ENCODE measurements at regions not wholly inside any gene's neighbourhood (a gene's known extent, or its start where the extent isn't known, plus 50 kb on each side); places are given as distances from the start of the nearest gene placed in this dataset.
"Not testable (repeated sequence)": the region's sequence is repeated elsewhere in the genome, so short reads cannot be mapped to it uniquely, and the experiment has no call there.

DNA sequence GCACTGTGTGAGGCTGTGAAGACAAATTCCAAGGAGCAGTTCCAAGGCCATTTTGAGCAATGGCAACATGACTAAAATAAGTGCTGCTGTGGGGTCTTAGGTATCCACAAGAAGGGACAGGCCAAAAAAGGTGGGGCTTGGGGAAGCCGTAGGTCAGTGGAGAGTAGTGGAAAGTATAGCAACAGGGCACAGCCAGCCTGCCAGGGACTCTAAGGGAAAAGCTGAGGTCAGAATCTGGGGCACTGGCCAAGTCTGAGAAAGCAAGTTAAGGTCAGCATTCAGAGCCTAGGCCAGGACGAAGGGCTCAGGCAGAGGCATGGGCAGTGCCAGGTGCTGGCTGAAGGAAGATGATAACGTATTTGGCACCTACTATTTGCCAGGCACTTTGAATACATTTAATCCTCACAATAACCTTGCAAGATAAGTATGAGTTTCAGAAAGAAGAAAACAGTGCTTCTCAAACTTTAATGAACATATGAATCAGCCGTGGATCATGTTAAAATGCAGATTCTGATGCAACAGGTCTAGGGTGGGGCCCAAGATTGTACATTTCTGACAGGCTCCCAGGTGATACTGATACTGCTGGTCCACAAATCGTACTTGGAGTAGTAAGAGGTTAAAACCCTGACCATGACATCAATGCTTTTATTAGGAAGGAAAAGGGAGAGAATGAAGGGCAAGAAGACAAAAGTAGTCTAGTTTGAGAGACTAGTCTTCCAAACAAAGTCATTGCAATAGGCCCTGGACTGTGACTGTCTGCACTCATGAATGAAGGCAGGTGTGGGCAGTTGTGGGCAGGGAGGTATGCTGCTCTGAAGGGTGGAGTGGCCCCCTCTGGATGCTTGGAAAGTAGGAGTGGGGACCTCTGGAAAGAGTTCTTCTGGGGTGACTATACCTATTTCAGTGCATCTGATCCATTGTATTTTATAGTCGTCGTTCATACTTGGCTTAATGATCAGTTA is 106.3 kb upstream of the ANKRD28 start:
- DNase-seq (ENCODE audit: low read depth): no peak

DNA sequence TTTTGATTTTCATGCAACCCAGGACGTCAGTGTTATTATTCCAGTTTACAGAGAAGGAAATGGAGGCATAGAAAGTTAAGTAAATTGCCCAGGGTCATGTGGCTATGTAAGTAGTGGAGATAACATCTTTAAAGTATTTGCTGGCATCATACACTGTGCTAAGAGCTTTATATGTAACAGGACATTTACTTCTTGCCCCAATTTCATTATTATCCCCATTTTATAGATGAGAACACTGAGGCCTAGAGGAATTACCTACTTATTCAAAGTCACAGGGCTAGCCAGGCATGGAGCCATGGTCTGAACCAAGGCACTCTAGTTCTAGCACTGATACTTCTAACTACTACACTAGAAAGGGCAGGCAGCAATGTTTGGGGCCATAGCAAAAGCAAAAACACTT is 107.3 kb upstream of the ANKRD28 start:
- no peak for DNase-seq (ENCODE audit: low read depth)

DNA sequence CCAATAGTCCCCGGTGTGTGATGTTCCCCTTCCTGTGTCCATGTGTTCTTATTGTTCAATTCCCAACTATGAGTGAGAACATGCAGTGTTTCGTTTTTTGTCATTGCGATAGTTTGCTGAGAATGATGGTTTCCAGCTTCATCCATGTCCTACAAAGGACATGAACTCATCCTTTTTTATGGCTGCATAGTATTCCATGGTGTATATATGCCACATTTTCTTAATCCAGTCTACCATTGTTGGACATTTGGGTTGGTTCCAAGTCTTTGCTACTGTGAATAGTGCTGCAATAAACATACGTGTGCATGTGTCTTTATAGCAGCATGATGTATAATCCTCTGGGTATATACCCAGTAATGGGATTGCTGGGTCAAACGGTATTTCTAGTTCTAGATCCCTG is 109.6 kb upstream of the ANKRD28 start:
- DNase-seq (ENCODE audit: low read depth): not testable (repeated sequence)

DNA sequence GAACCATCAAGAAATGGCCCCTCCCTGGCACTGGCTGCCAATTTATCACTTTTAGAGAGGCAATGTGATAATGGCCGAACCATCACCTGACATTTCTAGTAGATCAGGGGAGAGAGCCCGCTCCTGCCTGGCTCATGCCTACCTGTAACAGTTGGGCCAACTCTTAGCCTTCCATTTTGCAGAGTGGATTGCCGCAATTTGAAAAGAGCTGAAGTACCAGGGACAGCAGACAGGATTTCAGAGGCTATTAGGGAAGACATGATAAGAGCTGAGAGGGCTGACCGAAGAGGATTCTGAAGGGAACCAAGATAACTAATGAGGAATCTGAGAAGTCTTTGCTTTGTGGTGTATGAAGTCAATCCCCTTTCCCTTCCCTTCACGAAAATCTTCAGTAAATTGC is 121.2 kb upstream of the ANKRD28 start:
- DNase-seq (ENCODE audit: low read depth): no peak

DNA sequence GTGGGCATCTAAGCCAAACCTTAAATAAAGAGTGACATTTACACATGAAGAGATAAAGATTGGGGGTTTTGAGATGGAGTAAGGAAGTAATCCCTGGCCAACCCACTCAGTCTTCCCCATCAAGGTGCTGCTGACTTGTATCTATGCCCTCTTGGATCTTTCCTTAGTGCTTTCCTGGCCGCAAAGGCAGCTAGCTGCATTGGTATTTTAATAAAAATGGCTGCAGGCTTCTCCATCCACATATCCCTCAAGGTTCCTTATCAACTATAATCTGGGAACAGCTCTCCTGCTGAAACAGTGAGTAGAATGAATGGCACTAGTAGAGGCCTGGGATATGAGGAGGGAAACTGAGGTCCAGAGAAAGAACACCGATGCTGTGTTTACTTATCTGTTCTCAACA is 122.2 kb upstream of the ANKRD28 start:
- no peak for DNase-seq (ENCODE audit: low read depth)

DNA sequence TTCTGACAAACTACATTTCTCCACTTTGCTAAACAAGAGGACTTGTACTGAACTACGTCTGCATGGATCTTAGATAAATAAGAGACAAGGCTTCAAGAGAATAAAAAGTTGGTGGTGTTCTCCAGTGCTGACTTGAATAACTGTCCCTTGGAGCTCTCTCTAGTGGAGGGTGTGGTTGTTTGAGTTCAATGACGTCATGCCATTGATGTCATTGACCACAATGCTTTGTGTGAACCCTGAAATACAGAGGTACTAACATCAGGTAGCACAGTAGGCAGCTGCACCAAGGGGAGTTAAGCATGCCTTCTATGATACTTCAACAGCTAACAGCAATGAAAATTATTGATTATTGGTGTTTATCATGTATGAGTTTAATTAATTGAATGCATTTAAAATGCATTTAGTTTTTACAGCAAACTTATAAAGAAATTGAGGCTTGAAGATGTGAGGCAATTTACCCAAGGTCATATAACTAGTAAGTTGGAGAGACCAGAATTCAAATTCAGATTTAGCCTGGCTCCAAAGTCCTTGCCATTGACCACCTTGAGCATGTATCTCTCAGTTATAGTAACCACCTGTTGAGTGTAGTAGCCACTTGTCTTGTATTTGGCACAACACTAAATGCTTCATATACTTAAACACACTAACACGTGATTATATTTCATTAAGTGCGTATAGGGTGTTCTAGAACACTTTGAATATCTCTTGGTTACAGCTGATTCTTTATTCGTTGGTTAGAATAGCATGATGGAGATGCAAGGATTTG is 126.0 kb upstream of the ANKRD28 start:
- DNase-seq (ENCODE audit: low read depth): no peak

DNA sequence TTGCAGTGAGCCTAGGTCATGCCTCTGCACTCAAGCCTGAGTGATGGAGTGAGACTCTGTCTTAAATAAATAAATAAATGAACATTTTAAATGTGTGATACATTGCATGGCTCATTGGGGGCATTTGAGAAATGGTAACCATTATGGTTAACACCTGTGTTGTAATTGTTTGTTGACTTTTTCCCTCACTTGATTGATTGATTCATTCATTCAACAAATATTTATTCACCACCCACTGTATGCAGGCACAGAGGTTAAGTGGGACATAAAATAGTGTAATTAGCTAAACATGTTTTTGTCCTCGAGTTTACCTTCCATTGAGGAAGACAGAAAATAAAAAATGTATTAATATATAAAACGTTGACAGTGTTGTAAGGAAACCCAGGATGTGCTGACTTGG is 127.1 kb upstream of the ANKRD28 start:
- DNase-seq (ENCODE audit: low read depth): peak; percentile 18

DNA sequence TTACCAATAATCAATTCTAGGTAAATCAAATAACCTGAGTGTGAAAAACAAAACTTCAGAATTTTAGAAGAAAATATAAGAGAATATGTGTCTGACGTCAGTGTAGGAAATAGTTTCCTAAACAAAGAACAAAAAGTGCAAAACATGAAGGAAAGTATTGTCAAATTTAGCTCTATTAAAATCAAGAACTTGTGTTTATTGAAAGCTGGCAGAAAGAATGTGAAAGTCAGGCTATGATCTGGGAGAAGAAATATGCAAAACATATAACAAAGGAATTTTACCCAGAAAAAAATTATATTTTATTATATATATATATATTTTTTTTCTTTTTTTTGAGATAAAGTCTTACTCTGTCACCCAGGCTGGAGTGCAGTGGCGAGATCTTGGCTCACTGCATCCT is 129.1 kb upstream of the ANKRD28 start:
- DNase-seq (ENCODE audit: low read depth): no peak

DNA sequence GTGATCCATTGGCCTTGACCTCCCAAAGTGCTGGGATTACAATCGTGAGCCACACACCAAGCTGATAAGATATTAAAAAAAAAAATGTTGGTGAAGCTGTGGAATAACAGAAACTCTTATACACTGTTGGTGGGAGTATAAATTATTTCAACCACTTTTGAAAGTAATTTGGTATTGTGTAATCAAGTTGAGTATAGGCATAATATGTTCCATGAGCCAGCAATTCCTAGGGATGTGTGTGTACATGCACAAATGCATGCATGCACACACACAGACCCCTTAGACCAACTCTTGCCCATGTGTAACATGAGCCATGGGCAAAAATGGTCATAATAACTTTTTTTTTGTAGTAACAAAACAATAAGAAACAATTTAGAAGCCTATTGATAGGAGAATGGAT is 130.2 kb upstream of the ANKRD28 start:
- no peak for DNase-seq (ENCODE audit: low read depth)

DNA sequence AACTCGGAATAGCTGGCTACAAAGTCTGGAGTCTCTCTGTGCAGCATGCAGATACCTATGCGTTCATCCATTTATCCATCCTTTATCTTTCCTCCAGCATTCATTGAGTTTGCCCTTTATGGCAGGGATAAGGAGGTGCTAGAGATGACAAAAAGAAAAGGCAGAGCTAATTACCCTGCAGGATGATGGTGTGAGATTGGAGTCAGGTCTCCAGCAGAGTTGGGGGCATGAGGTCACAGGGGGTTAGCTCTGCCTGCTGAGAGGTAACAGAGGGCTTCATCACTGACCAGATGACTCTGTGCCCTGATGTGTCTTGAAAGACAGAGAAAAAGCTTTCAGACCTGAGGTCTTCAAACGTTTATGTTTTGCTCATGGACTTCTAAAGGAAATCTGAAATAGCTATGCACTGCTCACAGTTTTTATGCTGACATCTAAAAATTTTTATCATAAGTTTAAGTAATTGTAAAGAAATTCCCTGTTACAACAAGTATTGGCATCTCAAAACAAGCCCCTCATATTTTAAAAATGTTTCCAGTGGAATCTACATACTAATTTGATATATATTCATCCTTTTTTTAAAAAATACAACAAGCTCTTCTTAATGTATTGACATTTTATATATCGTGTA is 132.3 kb upstream of the ANKRD28 start:
- DNase-seq (ENCODE audit: low read depth): no peak

DNA sequence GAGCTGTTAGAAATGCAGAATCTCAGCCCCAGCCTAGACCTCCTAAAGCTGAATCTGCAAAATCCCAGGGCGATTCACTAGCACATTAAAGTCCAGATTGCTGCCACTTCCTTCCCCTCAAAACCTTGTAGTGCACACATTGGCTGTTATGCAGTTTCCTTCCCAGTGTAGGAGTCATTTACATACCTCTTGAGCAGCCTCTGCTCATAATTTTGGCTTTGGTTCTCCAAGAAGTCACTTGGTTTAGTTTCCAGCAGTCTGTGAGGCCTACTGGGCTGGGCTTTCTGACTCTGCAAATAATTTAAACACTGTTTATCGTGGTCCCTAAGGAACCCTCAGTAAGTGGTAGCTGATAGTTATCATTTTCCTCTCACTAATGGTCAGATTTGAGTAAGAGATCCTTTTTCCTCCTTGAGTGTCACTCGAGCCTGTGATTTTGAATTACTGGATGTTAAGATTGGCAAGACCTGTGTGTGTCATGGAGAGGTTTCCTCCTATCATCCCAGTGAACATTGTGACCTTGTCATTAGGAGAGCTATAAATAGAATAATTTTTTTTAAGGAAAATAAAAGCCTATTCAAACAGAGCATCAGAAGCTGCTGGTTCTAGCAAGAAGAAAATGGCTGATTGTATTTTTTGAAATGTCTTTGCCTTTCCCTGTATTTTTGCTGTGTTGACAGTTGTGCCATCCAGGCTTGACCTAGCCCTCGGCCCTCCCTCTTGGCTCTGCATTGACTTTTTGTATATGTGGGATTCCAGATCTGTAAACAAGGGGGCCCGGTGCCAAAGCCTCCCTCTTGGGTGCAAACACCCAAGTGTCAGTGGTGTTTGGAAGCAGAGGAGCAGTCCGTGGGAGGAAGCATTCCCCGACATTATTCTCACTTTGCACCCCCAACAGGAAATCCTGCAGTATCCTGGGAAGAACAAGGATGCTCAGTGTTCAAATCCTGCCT is 134.8 kb upstream of the ANKRD28 start:
- no peak for DNase-seq (ENCODE audit: low read depth)

DNA sequence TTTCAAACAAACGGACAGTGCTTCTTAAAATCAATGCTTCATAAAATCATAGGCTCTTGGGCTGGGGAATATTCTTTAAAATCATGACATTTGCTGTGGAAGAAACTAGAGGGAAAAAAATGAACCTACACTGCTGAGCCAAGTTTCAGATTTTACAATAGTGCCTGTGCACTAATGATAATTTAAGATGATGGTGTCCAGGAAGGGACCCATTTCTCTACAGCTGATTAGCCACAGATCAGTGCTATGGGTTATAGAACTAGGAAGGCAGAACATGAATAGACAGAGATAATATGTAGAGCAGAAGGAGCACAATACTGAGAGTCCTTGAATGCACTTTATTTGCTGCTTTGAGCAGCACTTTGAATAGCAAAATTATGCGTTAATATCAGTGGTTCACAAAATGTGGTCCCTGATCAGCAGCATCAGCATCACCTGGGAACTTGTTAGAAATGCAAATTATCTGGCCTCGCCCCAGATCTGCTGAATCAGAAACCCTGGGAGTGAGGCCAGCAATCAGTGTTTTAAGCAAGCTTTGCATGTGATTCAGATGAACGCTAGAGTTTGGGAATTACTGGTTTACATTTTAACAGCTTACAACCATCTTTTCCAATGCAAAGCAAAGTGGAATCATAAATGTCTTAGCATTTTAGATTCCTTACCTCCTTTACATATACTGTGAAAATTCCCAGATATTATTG is 135.8 kb upstream of the ANKRD28 start:
- DNase-seq (ENCODE audit: low read depth): peak; percentile 80

DNA sequence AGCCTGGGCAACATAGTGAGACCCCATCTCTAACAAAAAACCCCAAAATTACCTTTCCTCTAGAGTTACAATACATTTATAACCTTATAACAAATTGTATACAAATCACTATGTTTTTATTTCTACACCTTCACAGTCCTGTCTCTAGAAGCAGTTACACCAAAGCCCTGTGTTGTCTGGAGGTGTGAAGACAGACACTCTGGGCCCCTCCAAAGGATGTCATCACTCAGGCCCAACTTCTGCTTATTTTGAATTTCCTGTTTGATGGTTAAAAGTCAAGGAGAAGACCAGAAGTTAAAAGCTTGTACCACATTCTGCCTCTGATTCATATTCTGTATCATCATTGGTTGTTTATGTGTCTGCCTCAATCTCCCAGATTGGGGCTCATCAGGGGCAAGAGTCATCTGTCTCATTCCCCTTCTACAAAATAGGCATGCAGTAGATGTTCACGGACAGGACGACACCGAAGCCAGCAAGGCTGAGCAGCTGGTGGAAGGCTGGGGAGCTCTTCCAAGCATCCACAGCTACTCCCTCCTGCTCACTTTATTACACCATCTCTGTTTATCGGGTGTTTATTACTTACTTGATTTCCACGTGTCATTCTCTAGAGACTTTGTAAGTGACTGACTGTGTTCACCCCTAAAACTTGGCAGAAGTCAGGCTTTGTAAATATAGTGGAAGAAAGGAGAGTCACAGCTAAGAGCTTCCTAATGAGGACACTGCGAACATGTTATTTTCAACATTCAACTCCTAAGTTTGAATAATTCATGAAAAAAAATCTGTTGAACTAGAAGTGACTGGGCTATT is 136.8 kb upstream of the ANKRD28 start:
- peak; percentile 19 for DNase-seq (ENCODE audit: low read depth)

DNA sequence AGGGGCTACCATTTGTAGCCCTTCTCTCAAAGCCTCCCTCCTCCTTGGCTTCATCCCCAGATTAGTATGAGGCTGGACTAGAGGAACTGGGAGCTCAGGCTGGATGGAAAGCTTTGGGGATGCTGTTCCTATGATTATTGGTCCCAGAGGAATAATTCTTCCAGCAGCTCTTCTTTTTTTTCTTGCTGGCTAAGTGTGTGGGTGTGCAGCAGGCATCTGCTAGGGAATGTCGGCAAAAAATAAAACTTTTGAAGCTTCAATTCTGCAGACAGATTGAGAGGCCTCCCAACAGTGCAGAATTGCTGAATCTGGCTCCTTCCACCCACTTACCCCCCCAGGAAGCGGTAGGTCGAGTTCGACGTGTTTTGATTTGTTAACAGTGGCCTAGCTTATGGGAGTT is 138.5 kb upstream of the ANKRD28 start:
- no peak for DNase-seq (ENCODE audit: low read depth)

DNA sequence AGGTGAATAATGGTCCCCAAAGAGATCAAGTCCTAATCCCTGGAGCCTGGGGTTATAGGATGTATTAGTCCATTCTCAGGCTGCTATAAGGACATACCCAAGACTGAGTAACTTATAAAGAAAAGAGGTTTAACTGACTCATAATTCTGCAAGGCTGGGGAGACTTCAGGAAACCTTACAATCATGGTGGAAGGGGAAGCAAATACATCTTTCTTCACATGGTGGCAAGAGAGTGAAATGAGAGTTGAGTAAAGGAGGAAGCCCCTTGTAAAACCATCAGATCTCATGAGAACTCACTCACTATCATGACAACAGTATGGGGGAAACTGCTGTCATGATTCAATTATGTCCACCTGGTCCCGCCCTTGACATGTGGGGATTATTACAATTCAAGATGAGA is 142.9 kb upstream of the ANKRD28 start:
- no peak for DNase-seq (ENCODE audit: low read depth)

DNA sequence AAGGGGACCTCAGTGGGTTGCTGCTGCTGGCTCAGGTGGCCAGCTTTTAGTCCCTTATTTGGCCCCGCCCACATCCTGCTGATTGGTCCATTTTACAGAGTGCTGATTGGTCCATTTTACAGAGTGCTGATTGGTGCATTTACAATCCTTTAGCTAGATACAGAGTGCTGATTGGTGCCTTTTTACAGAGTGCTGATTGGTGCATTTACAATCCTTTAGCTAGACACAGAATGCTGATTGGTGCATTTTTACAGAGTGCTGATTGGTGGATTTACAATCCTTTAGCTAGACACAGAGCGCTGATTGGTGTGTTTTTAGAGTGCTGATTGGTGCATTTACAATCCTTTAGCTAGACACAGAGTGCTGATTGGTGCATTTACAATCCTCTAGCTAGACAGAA is 143.7 kb upstream of the ANKRD28 start:
- DNase-seq (ENCODE audit: low read depth): not testable (repeated sequence)

DNA sequence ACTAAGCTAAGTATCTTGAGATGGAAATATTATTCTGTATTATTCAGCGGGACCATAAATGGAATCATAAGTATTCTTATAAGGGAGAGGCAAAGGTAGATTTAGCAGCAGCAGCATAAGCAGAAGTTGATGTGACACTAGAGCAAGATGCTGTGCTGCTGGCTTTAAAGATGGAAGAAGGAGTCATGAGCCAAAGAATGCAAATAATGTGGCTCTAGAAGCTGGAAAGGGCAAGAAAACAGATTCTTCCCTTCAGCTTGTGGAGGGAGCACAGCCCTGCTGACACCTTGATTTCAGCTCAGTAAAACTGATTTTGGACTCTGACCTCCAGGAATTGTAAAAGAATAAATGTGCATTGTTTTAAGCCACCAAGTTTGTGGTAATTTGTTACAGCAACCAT is 144.2 kb upstream of the ANKRD28 start:
- no peak for DNase-seq (ENCODE audit: low read depth)

DNA sequence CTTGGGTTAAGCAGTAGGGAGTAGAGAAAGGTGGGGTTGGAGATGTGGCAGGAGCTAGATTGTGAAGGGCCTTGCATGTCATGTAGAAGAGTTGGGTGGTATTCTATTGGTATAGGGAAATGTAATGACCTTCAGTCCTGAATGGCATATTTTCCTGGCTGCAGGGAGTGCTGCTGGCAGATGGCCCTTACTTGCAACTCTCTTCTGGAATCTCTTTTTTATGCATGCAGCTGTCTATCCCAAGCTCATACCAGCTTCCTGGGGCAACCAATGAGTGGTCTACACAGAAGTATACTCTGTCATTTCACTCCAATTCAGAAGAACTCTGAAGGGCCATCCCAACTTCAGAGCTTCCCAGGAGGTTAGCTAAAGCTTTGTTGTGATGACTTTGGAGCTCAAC is 144.7 kb upstream of the ANKRD28 start:
- no peak for DNase-seq (ENCODE audit: low read depth)

DNA sequence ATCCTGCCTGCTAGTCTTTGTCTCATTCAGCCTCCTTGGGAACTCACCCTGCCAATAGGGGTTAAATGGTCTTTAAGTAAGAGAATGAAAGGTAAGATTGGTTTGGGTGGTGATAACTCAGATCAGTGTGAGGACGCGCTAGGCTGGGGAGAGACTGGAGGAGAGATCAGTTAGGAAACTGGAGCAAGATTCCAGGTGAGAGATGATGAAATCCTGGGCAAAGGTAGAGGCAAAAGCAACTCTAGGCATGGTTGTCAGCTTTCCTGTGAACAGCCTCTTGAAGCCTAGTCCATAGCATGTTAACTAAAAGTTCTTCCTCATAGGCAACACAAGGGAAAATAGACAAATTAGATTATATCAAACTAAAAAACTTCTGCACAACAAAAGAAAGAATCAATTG is 145.2 kb upstream of the ANKRD28 start:
- DNase-seq (ENCODE audit: low read depth): no peak

DNA sequence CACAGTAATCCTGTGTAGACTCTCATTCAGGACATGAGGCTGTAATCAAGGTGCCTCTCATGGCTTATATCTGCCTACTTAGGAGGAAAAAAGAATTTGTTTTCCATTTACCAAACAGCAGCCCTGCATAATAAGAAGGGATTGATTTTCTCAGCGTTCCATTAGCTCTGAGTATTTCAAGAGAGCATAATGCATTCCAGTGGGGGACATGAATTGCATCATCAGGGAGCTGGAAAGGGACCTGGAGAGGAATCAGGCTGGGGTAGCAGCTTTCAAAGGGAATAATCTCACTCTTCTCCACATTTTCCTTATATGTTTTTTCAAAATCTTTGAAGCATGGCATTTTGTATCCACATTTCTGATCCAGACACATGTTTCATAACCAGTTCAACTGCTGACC is 150.6 kb upstream of the ANKRD28 start:
- peak; percentile 11 for DNase-seq (ENCODE audit: low read depth)

All from renal cortical epithelial cell (primary cell).